RWPE2 (cell line): ENCODE measurements at regions not wholly inside any gene's neighbourhood (a gene's known extent, or its start where the extent isn't known, plus 50 kb on each side); places are given as distances from the start of the nearest gene placed in this dataset.

Experiments
- ATAC-seq: fragments of 200-7000 bp; cut with Tn5 transposase; 3 replicates; pipeline ENCODE4 v1.9.1; 2021; ENCODE audit warnings: low read depth
- DNase-seq: peaks from one replicate; pipeline ENCODE4 v3.0.0-alpha.2; 2020; ENCODE audit warnings: low spot score
- H3K27ac ChIP-seq: fragments of 450-650 bp; 2 replicates; pipeline ENCODE4 v1.5.1; 2017; ENCODE audit warnings: mild to moderate bottlenecking; ENCODE audit not compliant: poor library complexity, severe bottlenecking
- H3K27me3 ChIP-seq: fragments of 250-450 bp; sonication (Bioruptor Pico); 2 replicates; pipeline ENCODE4 v1.5.1; 2021; ENCODE audit warnings: mild to moderate bottlenecking, moderate library complexity; ENCODE audit not compliant: insufficient read depth, poor library complexity, severe bottlenecking
- H3K36me3 ChIP-seq: fragments of 250-450 bp; sonication (Bioruptor Pico); 2 replicates; pipeline ENCODE4 v1.5.1; 2020; ENCODE audit warnings: low read depth, mild to moderate bottlenecking, moderate library complexity
- H3K4me1 ChIP-seq: fragments of 250-450 bp; sonication (Bioruptor Pico); 2 replicates; pipeline ENCODE4 v1.5.1; 2021; ENCODE audit warnings: mild to moderate bottlenecking, moderate library complexity; ENCODE audit not compliant: insufficient read depth, poor library complexity, severe bottlenecking
- H3K4me3 ChIP-seq: fragments of 250-450 bp; sonication (Bioruptor Pico); 2 replicates; pipeline ENCODE4 v1.5.1; 2021; ENCODE audit warnings: mild to moderate bottlenecking, moderate library complexity; ENCODE audit not compliant: severe bottlenecking
- H3K9me3 ChIP-seq: fragments of 250-450 bp; sonication (Bioruptor Pico); 2 replicates; pipeline ENCODE4 v1.5.1; 2021; ENCODE audit warnings: mild to moderate bottlenecking, moderate library complexity; ENCODE audit not compliant: severe bottlenecking
- TF ChIP-seq, protein P1 (sequence below): fragments of 450-650 bp; IDR thresholded peaks from one replicate; pipeline ENCODE4 v1.5.1; 2017; ENCODE audit warnings: mild to moderate bottlenecking, moderate library complexity; ENCODE audit not compliant: poor library complexity, severe bottlenecking

DNA sequence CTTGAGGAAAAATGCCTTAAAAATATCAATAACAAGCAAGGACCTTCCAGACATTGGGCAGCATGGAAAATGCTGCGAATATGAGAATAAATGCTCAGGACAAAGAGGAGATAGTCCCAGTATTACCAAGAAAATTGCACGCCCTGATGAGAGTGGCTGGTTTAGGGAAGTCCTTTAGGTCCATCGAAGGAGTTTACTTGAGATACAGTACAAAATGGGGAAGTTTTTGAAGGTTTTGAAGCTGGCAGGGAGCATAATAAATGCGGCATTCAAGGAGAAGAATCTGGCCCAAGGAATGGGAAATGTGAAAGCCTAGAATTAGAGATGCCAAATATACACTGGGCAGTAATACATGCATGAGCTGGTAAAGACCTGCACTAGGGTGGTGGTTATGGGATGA, 90.2 kb upstream of the SPATS2L start:
- TF ChIP-seq, protein P1, sequence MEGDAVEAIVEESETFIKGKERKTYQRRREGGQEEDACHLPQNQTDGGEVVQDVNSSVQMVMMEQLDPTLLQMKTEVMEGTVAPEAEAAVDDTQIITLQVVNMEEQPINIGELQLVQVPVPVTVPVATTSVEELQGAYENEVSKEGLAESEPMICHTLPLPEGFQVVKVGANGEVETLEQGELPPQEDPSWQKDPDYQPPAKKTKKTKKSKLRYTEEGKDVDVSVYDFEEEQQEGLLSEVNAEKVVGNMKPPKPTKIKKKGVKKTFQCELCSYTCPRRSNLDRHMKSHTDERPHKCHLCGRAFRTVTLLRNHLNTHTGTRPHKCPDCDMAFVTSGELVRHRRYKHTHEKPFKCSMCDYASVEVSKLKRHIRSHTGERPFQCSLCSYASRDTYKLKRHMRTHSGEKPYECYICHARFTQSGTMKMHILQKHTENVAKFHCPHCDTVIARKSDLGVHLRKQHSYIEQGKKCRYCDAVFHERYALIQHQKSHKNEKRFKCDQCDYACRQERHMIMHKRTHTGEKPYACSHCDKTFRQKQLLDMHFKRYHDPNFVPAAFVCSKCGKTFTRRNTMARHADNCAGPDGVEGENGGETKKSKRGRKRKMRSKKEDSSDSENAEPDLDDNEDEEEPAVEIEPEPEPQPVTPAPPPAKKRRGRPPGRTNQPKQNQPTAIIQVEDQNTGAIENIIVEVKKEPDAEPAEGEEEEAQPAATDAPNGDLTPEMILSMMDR: no peak
- Histone ChIP-seq H3K27ac (no peak overlapping the region), H3K4me3 (no peak overlapping the region), H3K27me3 (no peaks in the 10 kb centered on the region), H3K9me3 (no peaks in the 10 kb centered on the region), H3K36me3 (no peaks in the 10 kb centered on the region), H3K4me1 (no peaks in the 10 kb centered on the region)
- ATAC-seq (no peak), DNase-seq (no peak)

DNA sequence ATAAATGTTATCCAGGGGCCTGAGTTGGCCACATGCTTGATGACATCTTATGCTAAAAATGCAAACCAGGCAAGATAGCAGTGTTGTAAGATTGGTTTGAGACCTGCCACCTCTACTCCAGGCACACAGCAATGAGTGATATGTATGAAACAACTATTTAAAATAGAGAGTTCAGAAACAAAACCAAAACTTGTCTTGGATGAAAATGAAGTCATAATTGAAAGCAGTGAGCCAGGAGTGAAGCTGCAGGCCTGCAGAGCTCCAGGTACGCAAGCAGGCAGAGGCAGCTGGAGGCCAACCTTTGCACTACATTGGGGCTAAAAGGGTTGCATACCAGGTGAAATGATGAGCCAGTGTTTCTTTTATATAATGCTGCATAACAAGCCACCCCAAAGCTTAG, 89.2 kb upstream of the SPATS2L start:
- H3K27ac ChIP-seq: no peak overlapping the region
- H3K4me3 ChIP-seq: no peak overlapping the region
- TF ChIP-seq, protein P1: no peak
- no peaks in the 10 kb centered on the region for H3K36me3 ChIP-seq
- no peak for ATAC-seq
- H3K27me3 ChIP-seq: no peaks in the 10 kb centered on the region
- no peaks in the 10 kb centered on the region for H3K9me3 ChIP-seq
- no peak for DNase-seq
- no peaks in the 10 kb centered on the region for H3K4me1 ChIP-seq

DNA sequence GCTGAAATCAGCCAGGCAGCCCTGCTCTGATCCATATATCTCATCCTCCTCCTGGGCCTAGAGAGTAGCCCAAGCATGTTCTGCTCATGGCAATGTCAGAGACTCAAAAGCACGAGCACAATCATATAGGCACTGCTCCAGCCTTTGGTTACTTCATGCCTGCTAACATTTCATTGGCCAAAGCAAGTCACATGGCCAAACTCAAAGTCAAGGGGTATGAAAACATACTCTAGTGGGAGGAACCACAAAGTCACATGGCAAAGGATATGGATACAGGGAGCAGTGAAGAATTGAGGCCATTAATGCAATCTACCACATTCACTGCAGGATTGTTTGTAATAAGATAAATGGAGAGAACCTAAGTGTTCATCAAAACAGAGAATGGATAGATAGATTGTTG, 87.8 kb upstream of the SPATS2L start:
- ATAC-seq (no peak), DNase-seq (no peak)
- H3K4me1 ChIP-seq: no peaks in the 10 kb centered on the region

DNA sequence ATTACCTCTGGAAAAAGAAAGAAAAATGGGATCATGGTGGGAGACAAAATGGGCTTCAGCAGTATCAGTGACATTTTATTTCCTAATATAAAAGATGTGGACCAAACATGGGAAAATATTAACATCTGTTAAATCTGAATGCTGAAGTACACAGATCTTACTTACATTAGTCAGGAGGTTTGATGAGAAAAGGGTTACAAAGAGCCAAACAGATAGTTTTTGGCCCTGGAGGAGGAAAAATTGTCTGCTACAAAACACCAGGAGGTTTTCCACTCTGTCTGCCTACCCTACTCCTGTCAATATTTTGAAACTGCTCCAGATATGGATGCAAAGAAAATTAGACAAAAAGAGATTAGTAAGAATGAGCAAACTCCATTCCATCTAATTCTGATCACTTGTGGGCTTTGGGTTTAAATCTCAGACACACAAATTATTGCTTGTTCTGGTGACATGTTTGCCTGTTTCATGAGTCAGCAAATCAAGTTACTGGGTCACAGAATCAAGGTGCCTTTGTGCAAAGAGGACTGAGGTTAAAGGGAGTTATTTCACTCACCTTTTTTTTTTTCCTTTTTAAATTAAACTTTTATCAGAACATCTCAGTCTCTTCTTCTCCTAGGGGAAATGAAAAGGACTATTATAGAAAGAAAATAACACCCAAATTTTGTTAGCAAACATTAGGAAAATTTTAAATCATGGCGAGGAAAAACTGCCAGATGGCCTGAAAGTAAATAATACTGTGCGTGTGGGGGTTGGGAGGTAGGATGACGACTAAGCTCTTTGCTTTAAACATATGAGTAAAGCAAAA, 87.0 kb upstream of the SPATS2L start:
- Histone ChIP-seq H3K9me3 (no peaks in the 10 kb centered on the region), H3K36me3 (no peaks in the 10 kb centered on the region), H3K4me1 (no peaks in the 10 kb centered on the region), H3K4me3 (no peak overlapping the region), H3K27me3 (no peaks in the 10 kb centered on the region), H3K27ac (no peak overlapping the region)
- TF ChIP-seq, protein P1: no peak
- no peak for DNase-seq
- ATAC-seq: no peak

More for the DNA sequence above, 87.8 kb upstream of the SPATS2L start:
- Histone ChIP-seq H3K27ac (no peak overlapping the region), H3K4me3 (no peak overlapping the region), H3K27me3 (no peaks in the 10 kb centered on the region), H3K9me3 (no peaks in the 10 kb centered on the region), H3K36me3 (no peaks in the 10 kb centered on the region)
- TF ChIP-seq, protein P1: no peak

DNA sequence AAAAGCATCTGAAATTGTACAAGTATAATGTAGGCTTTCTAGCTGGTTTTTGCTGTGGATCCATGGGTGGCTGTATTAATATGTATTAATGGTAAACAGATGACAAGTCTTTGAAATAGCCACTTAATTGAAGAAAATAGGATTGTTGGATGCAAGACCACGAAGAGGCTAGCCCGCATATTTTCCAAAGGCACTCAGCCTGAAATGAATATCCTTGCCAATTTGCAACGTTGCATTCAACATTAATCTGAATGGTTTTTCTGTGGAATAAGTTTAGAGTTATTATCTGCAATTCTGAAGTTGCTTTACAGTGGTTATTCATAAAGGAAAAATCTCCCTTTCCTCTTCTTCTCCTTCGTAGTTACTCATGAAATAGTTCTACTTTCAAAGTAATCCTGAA, 86.2 kb upstream of the SPATS2L start:
- DNase-seq (no peak), ATAC-seq (no peak)
- TF ChIP-seq, protein P1: no peak
- Histone ChIP-seq H3K36me3 (no peaks in the 10 kb centered on the region), H3K9me3 (no peaks in the 10 kb centered on the region), H3K4me1 (no peaks in the 10 kb centered on the region), H3K27me3 (no peaks in the 10 kb centered on the region), H3K27ac (no peak overlapping the region), H3K4me3 (no peak overlapping the region)
